ENCODE measurements at regions not wholly inside any gene's neighbourhood (a gene's known extent, or its start where the extent isn't known, plus 50 kb on each side); places are given as distances from the start of the nearest gene placed in this dataset.

DNA sequence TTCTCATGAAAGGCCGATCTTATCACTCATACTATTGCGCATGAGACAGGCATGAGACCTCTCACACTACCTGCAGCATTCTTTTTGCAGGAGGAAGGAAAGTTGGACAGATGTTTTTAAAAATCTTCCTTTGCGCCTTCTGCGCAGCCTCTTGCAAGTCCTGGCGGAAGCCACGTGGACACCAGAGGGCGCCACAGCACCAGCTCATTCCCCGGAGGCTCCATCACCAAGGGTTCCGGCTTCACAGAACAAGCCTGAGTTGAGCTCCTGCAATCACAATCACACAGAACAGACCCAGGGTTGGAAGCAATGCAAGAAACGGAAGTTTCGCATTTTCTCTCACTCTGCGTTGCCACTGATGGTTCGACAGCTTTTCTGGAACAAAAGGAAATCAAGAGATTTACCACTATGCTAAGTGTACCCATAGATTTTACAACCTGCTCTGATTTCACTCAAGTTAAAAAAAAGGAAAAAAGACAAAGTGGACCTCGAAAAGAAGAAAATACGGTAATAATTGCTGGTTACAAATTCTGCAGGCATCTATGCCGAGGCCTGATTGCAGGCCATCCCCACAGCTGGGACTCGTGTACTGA is 304.7 kb upstream of the MSX2 start:
- Histone ChIP-seq H2BK120ac (replicated peaks; ENCODE audit: low read depth, low read length) (no peak overlapping the region), H3K27ac (ENCODE audit: low read depth, low read length) (no peak overlapping the region), H3K14ac (ENCODE audit: insufficient read length) (no peak overlapping the region), H3K79me1 (ENCODE audit: low read depth, low read length) (no peaks in the 10 kb centered on the region), H3K4me3 (ENCODE audit: extremely low read depth in 1 of 4, insufficient read depth in 2 of 4, low read depth in 3 of 4, low read length in 4 of 4) (peak overlapping the region; percentile 18 to 57 (median 47); a peak in 6 of 8 replicates), H3K36me3 (ENCODE audit: control insufficient read depth in 2 of 4, insufficient read depth in 4 of 4, low read length in 3 of 4) (no peaks in the 10 kb centered on the region), H3K9me3 (ENCODE audit: insufficient read depth in 2 of 2, low read depth in 1 of 2, low read length in 1 of 2) (no peaks in the 10 kb centered on the region), H3K27me3 (replicated peaks in 1 of 4; ENCODE audit: control insufficient read depth in 3 of 4, extremely low read depth in 1 of 4, insufficient read depth in 3 of 4, low read length in 3 of 4) (peaks cover 0 to 11% (median 5%) of the 10 kb centered on the region in 4 experiments; a peak in 3 of 7 replicates), H3K9ac (replicated peaks in 1 of 4; ENCODE audit: extremely low read depth in 1 of 4, low read depth in 3 of 4, low read length in 3 of 4) (no peak overlapping the region), H2AFZ (ENCODE audit: low read length) (peak overlapping the region; percentile 81), H4K20me1 (replicated peaks in 1 of 2; ENCODE audit: control insufficient read depth in 1 of 2, insufficient read depth in 2 of 2, low read length in 2 of 2) (no peaks in the 10 kb centered on the region), H3K4ac (replicated peaks; ENCODE audit: insufficient read length, low read depth, low read length) (no peak overlapping the region), H3K79me2 (ENCODE audit: control insufficient read depth in 1 of 2, insufficient read depth in 2 of 2, low read length in 2 of 2) (no peaks in the 10 kb centered on the region), H4K5ac (ENCODE audit: insufficient read length, low read depth, low read length) (no peak overlapping the region), H3K4me1 (replicated peaks in 1 of 4; ENCODE audit: control insufficient read depth in 3 of 4, insufficient read depth in 4 of 4, low read length in 3 of 4) (no peaks in the 10 kb centered on the region), H2BK5ac (ENCODE audit: low read depth, low read length) (no peak overlapping the region), H2AK5ac (ENCODE audit: low read depth, low read length) (no peak overlapping the region), H4K8ac (ENCODE audit: extremely low read depth, insufficient read depth, low read length) (no peak overlapping the region), H2BK20ac (ENCODE audit: low read length) (no peak overlapping the region), H3K23me2 (ENCODE audit: low read depth, low read length) (peaks cover 4% of the 10 kb centered on the region), H3K23ac (ENCODE audit: insufficient read length) (no peak overlapping the region), H4K91ac (replicated peaks; ENCODE audit: insufficient read length, low read length) (no peak overlapping the region), H2BK15ac (ENCODE audit: low read length) (no peak overlapping the region), H3K56ac (replicated peaks; ENCODE audit: insufficient read length, low read depth, low read length) (no peak overlapping the region), H2BK12ac (ENCODE audit: low read depth, low read length) (peak overlapping the region; percentile 45), H3K18ac (ENCODE audit: extremely low read depth, low read length) (no peak overlapping the region), H3K4me2 (ENCODE audit: insufficient read depth in 1 of 2, low read depth in 2 of 2, low read length in 2 of 2) (peak overlapping the region; percentile 40 to 80)
- DNase-seq (ENCODE audit: low read depth in 1 of 2, low spot score in 2 of 2) (peak; percentile 93 to 95), FAIRE-seq (peak; percentile 99)
- ChIA-PET POLR2A (ENCODE audit: partially characterized antibody) (interaction anchor here (0.8 kb wide), 1 partner anchor 276 kb away, joined by 3 read pairs; no protein-coding TSS in a partner anchor), CTCF (ENCODE audit: partially characterized antibody) (interaction anchor here (0.6 to 3.5 kb wide), 76 partner anchors 9 to 938 kb away, joined by 3 to 37 read pairs (median 4); no protein-coding TSS in a partner anchor)
- WGBS, 2 experiments (ENCODE audit: extremely low coverage in 1 of 2, insufficient coverage in 1 of 2, insufficient read length in 1 of 2, insufficient replicate concordance in 2 of 2, low coverage in 1 of 2, low lambda C conversion rate in 2 of 2, missing lambda C conversion rate in 1 of 2): 25% methylated on average over 17 of the region's 17 CpGs; no CpG with 5 or more reads in 1 of the 2 experiments
- TF ChIP-seq BCL11A (IDR thresholded peaks at IDR 0.05; ENCODE audit: low read depth in 2 of 2, low read length in 2 of 2) (no peak), TCF12 (IDR thresholded peaks at IDR 0.05; ENCODE audit: low read depth, low read length) (no peak), SAP30 (IDR thresholded peaks at IDR 0.05; ENCODE audit: insufficient read depth, insufficient replicate concordance, low read length) (no peak), CTBP2 (IDR thresholded peaks at IDR 0.05; ENCODE audit: borderline replicate concordance, insufficient read depth, insufficient read length, low read length) (no peak), BRCA1 (IDR thresholded peaks at IDR 0.05; ENCODE audit: low read depth, low read length) (no peak), CHD2 (IDR thresholded peaks at IDR 0.05; ENCODE audit: low read length) (peak; percentile 34; the same call in 1 of the 2 replicates), HDAC6 (IDR thresholded peaks at IDR 0.05; ENCODE audit: low read depth, low read length) (no peak), YY1 (IDR thresholded peaks at IDR 0.05; ENCODE audit: low read depth, low read length) (peak; percentile 45; the same call in 1 of the 2 replicates), CREB1 (IDR thresholded peaks at IDR 0.05) (no peak), JUN (IDR thresholded peaks at IDR 0.05; ENCODE audit: low read depth, low read length) (no peak), KDM1A (IDR thresholded peaks at IDR 0.05; ENCODE audit: borderline replicate concordance, low read length) (no peak), TAF1 (IDR thresholded peaks at IDR 0.05; ENCODE audit: low read depth, low read length) (no peak)
- TF ChIP-seq, protein P1, sequence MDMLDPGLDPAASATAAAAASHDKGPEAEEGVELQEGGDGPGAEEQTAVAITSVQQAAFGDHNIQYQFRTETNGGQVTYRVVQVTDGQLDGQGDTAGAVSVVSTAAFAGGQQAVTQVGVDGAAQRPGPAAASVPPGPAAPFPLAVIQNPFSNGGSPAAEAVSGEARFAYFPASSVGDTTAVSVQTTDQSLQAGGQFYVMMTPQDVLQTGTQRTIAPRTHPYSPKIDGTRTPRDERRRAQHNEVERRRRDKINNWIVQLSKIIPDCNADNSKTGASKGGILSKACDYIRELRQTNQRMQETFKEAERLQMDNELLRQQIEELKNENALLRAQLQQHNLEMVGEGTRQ (IDR thresholded peaks at IDR 0.05; ENCODE audit: low read length): no peak
